AG04450 (cell line): ENCODE measurements at regions not wholly inside any gene's neighbourhood (a gene's known extent, or its start where the extent isn't known, plus 50 kb on each side); places are given as distances from the start of the nearest gene placed in this dataset.

Source experiments
- CTCF ChIA-PET: fragments of 300-600, 350-600 bp; formaldehyde crosslinking; extraction: SDS; loops from one replicate; lab custom pipeline; 2022; ENCODE audit warnings: antibody characterized with exemption, inconsistent platforms; lab: Charles Lee
- POLR2A ChIA-PET: fragments of 350-600 bp; formaldehyde crosslinking; extraction: SDS; loops from one replicate; lab custom pipeline; 2021; ENCODE audit warnings: antibody characterized with exemption, inconsistent platforms; lab: Yijun Ruan, JAX
- DNase-seq: peaks from one replicate; pipeline ENCODE4 v3.0.0-alpha.2; 2011; ENCODE audit warnings: low read depth, low spot score
- H3K27ac ChIP-seq: one replicate; pipeline ENCODE4 v1.5.1; 2012; ENCODE audit warnings: low read depth, low read length, control low read depth
- H3K27me3 ChIP-seq: one replicate; pipeline ENCODE4 v1.6.0; 2012; ENCODE audit warnings: low read length; ENCODE audit not compliant: control insufficient read depth, insufficient read depth
- H3K4me3 ChIP-seq: 2 replicates; pipeline ENCODE4 v1.5.1; 2011; ENCODE audit warnings: mild to moderate bottlenecking, low read depth, low read length, control low read depth
- H3K9me3 ChIP-seq: 2 replicates; pipeline ENCODE4 v1.5.1; 2012; ENCODE audit warnings: low read length; ENCODE audit not compliant: control insufficient read depth, insufficient read depth
- CTCF ChIP-seq: IDR thresholded peaks from 2 replicates; pipeline ENCODE4 v1.5.1; 2011; ENCODE audit warnings: low read depth, low read length, control low read depth, inconsistent platforms

- ChIA-PET POLR2A (no interaction called here), CTCF (interaction anchor here (1.0 kb wide), 1 partner anchor 14 kb away, joined by 3 read pairs; no protein-coding TSS in a partner anchor)
- H3K4me3 ChIP-seq, result no peak overlapping the region
- TF ChIP-seq CTCF, result no peak
- peaks cover 2% of the 10 kb centered on the region for H3K27me3 ChIP-seq
- no peak overlapping the region for H3K27ac ChIP-seq
- no peaks in the 10 kb centered on the region for H3K9me3 ChIP-seq
- DNase-seq, result no peak
Measured at GRCh38 chr3:140848666-140849065, 93.0 kb upstream of the SLC25A36 start.

GRCh38 chr3:140850210-140850955 lies 91.3 kb upstream of the SLC25A36 start:
- CTCF ChIA-PET, result no interaction called here
- POLR2A ChIA-PET, result no interaction called here
- no peak for DNase-seq
- Histone ChIP-seq H3K9me3 (no peaks in the 10 kb centered on the region), H3K27me3 (peaks cover 2% of the 10 kb centered on the region), H3K4me3 (no peak overlapping the region), H3K27ac (no peak overlapping the region)
- no peak for TF ChIP-seq CTCF

- no peak overlapping the region for H3K4me3 ChIP-seq
- ChIA-PET CTCF (interaction anchor here (1.4 kb wide), 1 partner anchor 10 kb away, joined by 5 read pairs; no protein-coding TSS in a partner anchor), POLR2A (no interaction called here)
- TF ChIP-seq CTCF, result no peak
- DNase-seq, result no peak
- H3K27ac ChIP-seq, result no peak overlapping the region
- no peaks in the 10 kb centered on the region for H3K27me3 ChIP-seq
- H3K9me3 ChIP-seq, result no peaks in the 10 kb centered on the region
Measured at GRCh38 chr3:140854961-140855360, 86.7 kb upstream of the SLC25A36 start.

GRCh38 chr3:140856905-140857304 lies 84.7 kb upstream of the SLC25A36 start:
- Histone ChIP-seq H3K27ac (no peak overlapping the region), H3K27me3 (no peaks in the 10 kb centered on the region), H3K9me3 (no peaks in the 10 kb centered on the region), H3K4me3 (no peak overlapping the region)
- no peak for DNase-seq
- ChIA-PET CTCF (no interaction called here), POLR2A (no interaction called here)
- no peak for TF ChIP-seq CTCF

GRCh38 chr3:140857993-140858392 lies 83.6 kb upstream of the SLC25A36 start:
- H3K27ac ChIP-seq, result no peak overlapping the region
- POLR2A ChIA-PET, result no interaction called here
- no peaks in the 10 kb centered on the region for H3K9me3 ChIP-seq

More at GRCh38 chr3:140857993-140858392, 83.6 kb upstream of the SLC25A36 start:
- CTCF ChIA-PET, result interaction anchor here (0.5 kb wide), 1 partner anchor 247 kb away, joined by 3 read pairs; no protein-coding TSS in a partner anchor
- DNase-seq, result no peak
- no peak for TF ChIP-seq CTCF
- Histone ChIP-seq H3K27me3 (no peaks in the 10 kb centered on the region), H3K4me3 (no peak overlapping the region)
